HG03354 (cell line): ENCODE measurements at regions not wholly inside any gene's neighbourhood (a gene's known extent, or its start where the extent isn't known, plus 50 kb on each side); places are given as distances from the start of the nearest gene placed in this dataset.
A peak's percentile ranks its signal among the peaks of the same experiment; 100 is the strongest.

Source experiments
- ATAC-seq: cut with Tn5 transposase; IDR thresholded peaks from one replicate; pipeline ENCODE4 v1.9.1; 2021; ENCODE audit warnings: mild to moderate bottlenecking; ENCODE audit not compliant: unreplicated experiment, poor library complexity, severe bottlenecking

GRCh38 chr7:33661430-33662160 lies 243.7 kb upstream of the BMPER start:
- no peak for ATAC-seq

GRCh38 chr7:33666531-33666930 lies 238.8 kb upstream of the BMPER start:
- ATAC-seq, result no peak

- ATAC-seq, result no peak
Observed at GRCh38 chr7:33667196-33667595, 238.1 kb upstream of the BMPER start.

DNA sequence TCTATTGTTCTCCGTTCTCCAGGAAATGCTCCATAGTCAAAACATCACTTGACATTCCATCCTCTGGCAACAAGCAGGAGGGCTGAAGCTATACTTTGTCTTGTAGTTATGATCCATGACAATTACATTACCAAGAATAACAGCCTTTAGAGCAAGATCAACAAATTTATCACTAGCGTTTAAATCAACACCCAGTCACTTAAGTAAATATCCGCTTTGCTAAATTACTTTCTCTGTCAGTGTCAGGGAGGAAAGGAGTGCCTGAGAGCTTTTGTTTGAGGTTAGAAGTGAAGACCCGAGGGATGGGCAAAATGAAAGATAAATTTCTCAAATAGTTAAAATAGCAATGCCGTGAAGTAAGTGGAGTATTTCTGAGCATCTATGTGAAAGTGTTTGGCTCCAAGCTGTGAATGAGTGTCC lies 236.1 kb upstream of the BMPER start:
- no peak for ATAC-seq

- ATAC-seq, result peak; percentile 90
Observed at GRCh38 chr7:33671531-33672262, 233.6 kb upstream of the BMPER start.

DNA sequence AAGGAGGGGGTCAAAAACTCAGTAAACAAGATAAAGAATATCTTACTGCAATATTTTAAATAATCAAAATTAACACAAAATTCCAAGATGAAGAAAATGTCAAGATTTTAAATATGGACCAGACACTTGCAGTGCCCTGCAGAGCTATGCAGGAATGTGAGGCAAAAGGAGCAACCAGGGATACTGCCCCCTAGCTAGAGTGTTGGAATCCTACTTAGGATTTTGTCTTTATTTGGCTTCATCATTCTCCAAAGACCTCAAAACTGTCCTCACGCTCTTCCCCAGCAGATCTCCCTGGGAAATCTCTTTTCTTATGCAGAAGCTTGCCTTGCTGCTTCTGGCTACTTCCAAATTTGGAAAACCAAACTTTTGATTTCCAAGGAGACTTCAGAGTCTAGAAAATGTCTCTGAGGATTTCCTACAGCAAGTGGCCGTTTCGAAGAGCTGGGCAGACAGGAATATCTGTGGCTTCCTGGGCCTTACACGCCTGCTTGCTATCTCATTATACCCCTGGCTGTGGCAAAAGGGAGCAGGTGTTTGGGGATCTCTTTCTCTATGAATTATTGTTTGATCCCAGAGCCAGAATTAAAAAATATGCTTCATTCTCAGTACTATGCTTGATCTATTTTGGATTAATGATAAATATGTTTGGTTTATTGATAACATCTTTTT lies 232.2 kb upstream of the BMPER start:
- no peak for ATAC-seq

DNA sequence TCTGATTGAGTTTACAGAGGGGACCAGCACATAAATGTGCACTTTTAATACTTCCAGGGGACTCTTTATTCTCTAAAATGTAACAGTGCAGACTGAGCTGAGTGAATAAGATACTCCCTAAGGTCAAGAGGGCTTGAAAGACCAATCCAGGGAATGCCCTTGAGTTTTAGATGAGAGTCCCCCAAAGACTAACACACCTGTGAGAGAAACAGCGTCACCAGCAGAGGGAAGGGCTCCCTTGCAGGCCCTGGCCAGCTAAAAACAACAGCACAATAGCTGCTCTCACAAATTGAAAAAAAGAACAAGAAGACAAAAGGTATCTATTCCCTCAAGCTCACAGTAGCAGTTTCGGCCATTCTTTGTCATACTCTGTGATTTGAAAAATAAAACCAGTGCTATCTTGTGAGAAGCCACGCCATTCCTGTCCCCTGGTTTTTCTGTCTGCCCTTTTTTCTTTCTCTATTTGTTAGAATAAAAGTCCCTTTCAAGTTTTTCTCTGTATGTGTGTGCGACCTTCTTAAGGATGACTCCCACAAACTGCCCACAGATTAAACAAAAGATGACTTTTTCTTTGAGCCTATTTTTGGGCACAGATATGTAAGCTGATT lies 230.4 kb upstream of the BMPER start:
- ATAC-seq, result no peak

DNA sequence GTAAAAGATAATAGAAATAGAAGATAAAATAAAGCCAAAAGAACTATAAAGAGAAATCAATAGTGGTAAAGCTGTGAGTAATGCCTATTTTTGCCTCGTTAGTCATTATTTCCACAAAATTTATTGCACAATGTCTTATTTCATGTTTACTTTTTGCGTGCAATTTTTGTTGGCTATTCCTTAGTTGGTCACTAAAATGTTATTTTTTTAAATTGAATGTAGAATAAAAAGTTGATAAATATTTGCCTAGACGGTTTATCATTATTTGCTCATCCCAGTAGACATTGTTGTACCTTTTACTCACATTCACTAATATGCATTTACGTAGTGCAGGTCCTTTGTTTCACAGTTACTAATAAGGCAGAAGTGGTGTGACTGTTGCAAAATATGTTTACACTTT lies 227.8 kb upstream of the BMPER start:
- no peak for ATAC-seq

- ATAC-seq, result no peak
Observed at GRCh38 chr7:33678569-33679335, 226.6 kb upstream of the BMPER start.

DNA sequence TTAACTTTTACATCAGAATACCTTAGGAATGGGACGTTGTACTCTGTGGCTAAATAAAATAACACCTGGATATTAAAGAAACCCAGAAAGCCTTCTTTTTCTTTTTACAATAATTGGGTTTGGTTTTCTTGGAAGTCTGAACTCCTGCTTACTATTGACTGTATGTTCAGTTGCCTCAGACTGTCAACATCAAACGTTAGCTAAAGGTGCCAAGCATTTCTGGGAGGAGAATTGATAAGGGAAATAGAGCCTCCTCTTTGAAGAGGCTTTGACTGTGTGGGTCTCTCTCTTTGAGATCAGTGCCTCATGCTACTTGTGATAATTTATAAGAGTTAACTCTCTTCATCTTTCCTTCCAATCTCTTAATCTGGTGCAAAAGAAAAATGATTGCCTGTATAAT lies 224.7 kb upstream of the BMPER start:
- no peak for ATAC-seq

- no peak for ATAC-seq
Observed at GRCh38 chr7:33685503-33685902, 219.8 kb upstream of the BMPER start.

GRCh38 chr7:33685981-33686683 lies 219.2 kb upstream of the BMPER start:
- ATAC-seq, result no peak

- ATAC-seq, result no peak
Observed at GRCh38 chr7:33687625-33688024, 217.7 kb upstream of the BMPER start.

GRCh38 chr7:33691180-33691579 lies 214.2 kb upstream of the BMPER start:
- ATAC-seq, result no peak

- no peak for ATAC-seq
Observed at GRCh38 chr7:33692956-33693355, 212.4 kb upstream of the BMPER start.

GRCh38 chr7:33694006-33694405 lies 211.3 kb upstream of the BMPER start:
- no peak for ATAC-seq

DNA sequence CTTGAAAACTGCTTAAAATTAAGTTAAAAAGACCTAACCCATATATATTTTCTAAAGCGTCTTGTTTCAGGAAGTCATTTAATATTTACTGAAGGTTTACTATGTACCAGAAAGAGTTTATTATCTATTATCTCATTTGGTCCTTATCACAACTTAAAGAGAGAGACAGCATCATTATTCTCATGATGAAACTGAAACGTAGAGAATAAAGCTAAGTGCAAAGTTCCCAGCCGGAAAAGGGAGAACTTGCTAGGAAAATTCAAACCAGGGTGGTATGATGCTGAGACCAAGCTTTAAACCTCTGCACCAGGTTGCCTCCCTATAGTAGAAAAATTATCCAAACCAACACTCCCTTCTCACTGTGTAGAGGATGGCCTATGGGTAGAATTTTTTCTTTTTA lies 207.7 kb upstream of the BMPER start:
- ATAC-seq, result no peak

DNA sequence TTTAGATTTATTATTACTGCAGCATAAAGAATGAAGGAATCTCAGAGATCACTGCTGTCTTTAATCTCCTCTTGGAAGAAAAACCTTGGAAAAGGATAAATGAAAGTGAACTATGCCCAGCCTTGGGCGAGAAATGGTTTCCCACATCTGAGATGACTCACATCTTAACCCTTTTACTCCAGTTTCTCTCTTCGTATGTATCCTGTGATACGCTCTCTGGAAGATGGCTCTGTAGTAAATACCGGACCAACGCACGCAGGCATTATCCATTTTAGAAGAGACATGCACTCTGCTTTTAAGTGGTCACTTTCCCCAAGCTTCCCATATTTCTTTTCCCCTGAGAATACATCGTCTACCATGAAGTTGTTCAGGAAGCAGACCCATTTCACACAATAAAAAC lies 207.3 kb upstream of the BMPER start:
- no peak for ATAC-seq

GRCh38 chr7:33698692-33699128 lies 206.6 kb upstream of the BMPER start:
- no peak for ATAC-seq
